LNCAP (cell line): ENCODE measurements at regions not wholly inside any gene's neighbourhood (a gene's known extent, or its start where the extent isn't known, plus 50 kb on each side); places are given as distances from the start of the nearest gene placed in this dataset.

Experiments used
- CTCF ChIP-seq: fragments of 450-650 bp; IDR thresholded peaks from 2 replicates; pipeline ENCODE4 v1.5.1; 2017; ENCODE audit warnings: mild to moderate bottlenecking

- no peak for TF ChIP-seq CTCF
These were observed 344.5 kb upstream of the PLET1 start for GRCh38 chr11:112605093-112605666.

GRCh38 chr11:112606656-112607055, 346.0 kb upstream of the PLET1 start:
- TF ChIP-seq CTCF: no peak

- no peak for TF ChIP-seq CTCF
These were observed 347.8 kb upstream of the PLET1 start for GRCh38 chr11:112608509-112608908.

GRCh38 chr11:112610494-112610893, 349.8 kb upstream of the PLET1 start:
- TF ChIP-seq CTCF: no peak

- no peak for TF ChIP-seq CTCF
These were observed 350.0 kb upstream of the NCAM1 start for GRCh38 chr11:112610996-112611750.

GRCh38 chr11:112611771-112612170, 349.4 kb upstream of the NCAM1 start:
- TF ChIP-seq CTCF: no peak

- no peak for TF ChIP-seq CTCF
These were observed 348.9 kb upstream of the NCAM1 start for GRCh38 chr11:112612250-112612849.
